IPS DF 6.9 (cell line): ENCODE measurements at regions not wholly inside any gene's neighbourhood (a gene's known extent, or its start where the extent isn't known, plus 50 kb on each side); places are given as distances from the start of the nearest gene placed in this dataset.

Experiments used
- DNase-seq: peaks from one replicate; pipeline ENCODE4 v3.0.0-alpha.2; 2013; ENCODE audit warnings: low read depth, low spot score
- H3K27ac ChIP-seq: one replicate; pipeline ENCODE4 v1.5.1; 2013; ENCODE audit warnings: low read length, control low read depth
- H3K27me3 ChIP-seq: 2 replicates; pipeline ENCODE4 v1.6.1; 2013; ENCODE audit warnings: mild to moderate bottlenecking, low read length; ENCODE audit not compliant: control insufficient read depth, insufficient read depth
- H3K36me3 ChIP-seq: 2 replicates; pipeline ENCODE4 v1.6.1; 2013; ENCODE audit warnings: low read length; ENCODE audit not compliant: control insufficient read depth, insufficient read depth
- H3K4me1 ChIP-seq: 2 replicates; pipeline ENCODE4 v1.6.1; 2013; ENCODE audit warnings: low read length; ENCODE audit not compliant: control insufficient read depth, insufficient read depth
- H3K4me3 ChIP-seq: 2 replicates; pipeline ENCODE4 v1.5.1; 2013; ENCODE audit warnings: mild to moderate bottlenecking, low read length
- H3K9me3 ChIP-seq: 2 replicates; pipeline ENCODE4 v1.6.1; 2013; ENCODE audit warnings: low read length, inconsistent platforms; ENCODE audit not compliant: control insufficient read depth, insufficient read depth
- WGBS: extraction: QIAGEN DNeasy Blood & Tissue Kit; methylation state at CpG from one replicate; pipeline ENCODE4 v1.1.7; 2013; ENCODE audit warnings: mixed read lengths, missing lambda C conversion rate; ENCODE audit not compliant: insufficient read length, insufficient coverage; 5-methylcytosine and 5-hydroxymethylcytosine counted together

DNA sequence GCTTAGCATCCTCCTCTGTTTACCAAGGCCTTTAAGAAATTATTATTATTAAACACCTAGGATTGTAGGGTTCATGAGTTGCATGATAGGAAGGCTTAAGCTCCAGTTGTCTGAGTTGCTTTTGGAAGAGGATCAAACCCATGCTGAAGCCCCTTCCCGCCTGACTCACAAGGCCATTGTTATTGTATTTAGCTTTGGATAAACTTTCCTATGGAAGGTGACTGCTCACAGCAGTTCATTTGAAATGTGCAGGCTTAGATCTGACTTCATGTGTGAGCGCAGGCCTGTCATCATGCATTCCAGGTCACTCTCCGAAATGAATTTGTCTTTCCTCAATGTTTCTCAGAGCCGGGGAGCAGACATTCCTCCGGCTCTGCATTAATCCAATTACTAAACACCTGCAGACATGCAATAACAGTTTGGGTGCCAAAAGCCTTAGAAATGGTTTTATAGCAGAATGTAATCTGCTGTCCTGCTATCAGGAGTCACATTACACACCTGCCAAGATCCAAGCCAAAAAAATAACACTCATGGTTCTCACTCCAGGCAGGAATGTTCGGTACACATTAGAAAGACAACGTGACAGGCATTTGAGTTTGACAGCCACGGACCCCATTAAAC, 119.9 kb downstream of the OSR1 start:
- no CpG with 5 or more reads among the region's 8 CpGs for WGBS
- H3K4me3 ChIP-seq: no peak overlapping the region
- DNase-seq: no peak
- no peaks in the 10 kb centered on the region for H3K4me1 ChIP-seq
- H3K9me3 ChIP-seq: no peaks in the 10 kb centered on the region
- H3K27me3 ChIP-seq: no peaks in the 10 kb centered on the region
- H3K36me3 ChIP-seq: no peaks in the 10 kb centered on the region
- H3K27ac ChIP-seq: no peak overlapping the region

DNA sequence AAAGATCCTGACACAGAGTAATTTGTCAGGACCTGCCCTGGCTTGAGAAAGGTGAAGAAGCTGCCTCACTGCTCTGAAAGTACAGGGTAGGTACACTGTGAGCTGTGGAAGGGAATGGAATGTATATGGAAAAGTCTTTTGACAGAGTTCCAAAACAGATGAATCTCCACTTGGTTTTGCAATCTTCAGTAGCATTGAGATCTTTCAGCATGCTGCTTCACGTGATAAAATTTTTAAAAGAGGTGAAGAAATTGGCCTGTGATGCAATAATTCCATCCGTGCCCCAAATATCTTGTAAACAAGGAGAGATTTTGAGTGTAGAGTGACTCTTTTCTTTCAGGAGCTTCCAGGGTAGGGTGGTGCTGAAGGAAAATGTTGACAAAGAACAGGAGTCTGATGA, 123.1 kb downstream of the OSR1 start:
- no peaks in the 10 kb centered on the region for H3K36me3 ChIP-seq
- H3K4me3 ChIP-seq: no peak overlapping the region
- no peaks in the 10 kb centered on the region for H3K27me3 ChIP-seq
- DNase-seq: no peak
- H3K4me1 ChIP-seq: no peaks in the 10 kb centered on the region
- H3K27ac ChIP-seq: no peak overlapping the region
- WGBS: no CpG with 5 or more reads among the region's 2 CpGs
- H3K9me3 ChIP-seq: no peaks in the 10 kb centered on the region

DNA sequence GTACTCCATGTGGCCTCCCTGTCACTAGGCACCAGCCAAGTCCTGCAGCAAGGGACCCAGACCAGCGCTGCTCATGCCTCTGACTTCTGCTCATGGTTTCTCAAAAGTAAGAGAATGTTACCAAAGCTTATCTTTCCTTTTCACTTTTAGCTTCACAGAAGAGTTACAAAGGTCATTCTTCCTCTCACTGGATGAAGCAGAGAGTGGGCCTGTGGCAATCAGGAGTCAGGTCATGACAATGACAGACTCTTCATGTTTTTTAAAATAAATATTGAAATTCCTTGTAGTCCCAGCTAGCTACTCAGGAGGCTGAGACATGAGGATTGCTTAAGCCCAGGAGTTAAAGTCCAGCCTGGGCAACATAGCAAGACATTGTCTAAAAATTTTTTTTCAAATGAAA, 126.1 kb downstream of the OSR1 start:
- WGBS: no CpG with 5 or more reads among the region's 1 CpG
- Histone ChIP-seq H3K27me3 (no peaks in the 10 kb centered on the region), H3K9me3 (no peaks in the 10 kb centered on the region), H3K27ac (no peak overlapping the region), H3K4me3 (no peak overlapping the region), H3K4me1 (peaks cover 3% of the 10 kb centered on the region; the same call in 1 of the 2 replicates), H3K36me3 (no peaks in the 10 kb centered on the region)
- DNase-seq: no peak

DNA sequence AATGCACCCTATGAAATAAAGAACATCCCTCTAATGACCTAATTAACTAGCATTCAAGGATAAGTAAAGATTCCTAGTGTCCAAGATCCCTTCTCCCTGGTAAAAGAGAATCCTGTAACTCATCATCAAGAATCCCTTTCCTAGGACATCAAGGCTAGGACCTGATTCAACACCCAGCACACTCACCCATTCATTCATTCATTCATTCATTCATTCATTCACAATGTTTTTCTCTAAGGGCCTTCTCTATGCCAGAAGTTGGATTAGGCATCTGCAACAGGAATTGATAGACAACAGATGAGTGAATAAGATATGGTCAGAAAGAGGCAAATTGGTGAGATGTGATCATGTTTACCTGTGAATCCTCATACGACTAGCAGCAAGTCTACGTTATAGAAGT, 126.8 kb downstream of the OSR1 start:
- H3K4me1 ChIP-seq: peaks cover 3% of the 10 kb centered on the region; the same call in 1 of the 2 replicates
- DNase-seq: no peak
- H3K4me3 ChIP-seq: no peak overlapping the region
- H3K27ac ChIP-seq: no peak overlapping the region
- no CpG with 5 or more reads among the region's 2 CpGs for WGBS
- no peaks in the 10 kb centered on the region for H3K27me3 ChIP-seq
- no peaks in the 10 kb centered on the region for H3K36me3 ChIP-seq
- no peaks in the 10 kb centered on the region for H3K9me3 ChIP-seq

DNA sequence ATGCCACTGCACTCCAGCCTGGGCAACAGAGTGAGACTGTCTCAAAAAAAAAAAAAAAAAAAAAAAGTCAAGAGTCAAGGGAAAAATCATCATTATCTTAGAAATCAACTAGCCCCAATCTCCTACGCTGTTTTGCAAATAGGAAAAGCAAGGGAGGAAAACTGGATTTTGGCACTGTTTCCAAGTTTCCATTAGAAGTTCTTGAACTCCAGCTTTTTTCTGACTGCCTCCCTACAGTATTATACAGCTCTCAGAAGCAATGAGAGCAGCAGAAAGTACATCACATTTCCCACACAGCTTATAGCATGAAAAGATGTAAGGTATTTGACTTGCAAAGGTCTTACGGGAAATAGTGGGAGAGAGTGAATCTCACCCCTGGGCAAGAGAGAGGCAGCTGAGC, 127.8 kb downstream of the OSR1 start:
- Histone ChIP-seq H3K36me3 (no peaks in the 10 kb centered on the region), H3K27ac (no peak overlapping the region), H3K27me3 (no peaks in the 10 kb centered on the region), H3K9me3 (no peaks in the 10 kb centered on the region), H3K4me1 (peaks cover 3% of the 10 kb centered on the region; the same call in 1 of the 2 replicates), H3K4me3 (no peak overlapping the region)
- no CpG with 5 or more reads among the region's 2 CpGs for WGBS
- no peak for DNase-seq

DNA sequence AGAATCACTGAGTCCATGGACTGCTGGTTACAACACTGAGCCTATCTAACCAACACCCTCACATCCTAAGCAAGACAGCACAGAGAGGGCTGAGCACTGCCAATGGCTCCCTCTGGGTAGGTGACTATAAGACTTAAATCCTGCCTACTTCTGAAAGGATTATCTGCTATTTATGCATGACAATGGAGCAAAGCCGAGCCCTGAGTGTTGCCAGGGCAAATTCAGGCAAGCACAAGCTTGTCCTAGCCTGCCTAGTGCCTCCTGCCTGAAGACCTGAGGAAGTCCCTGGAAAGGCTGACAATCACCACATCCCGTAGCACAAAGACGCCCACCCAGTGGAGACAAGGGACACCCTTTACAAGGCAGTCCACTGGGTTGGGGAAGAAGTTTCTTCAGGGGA, 129.7 kb downstream of the OSR1 start:
- Histone ChIP-seq H3K4me1 (peaks cover 3% of the 10 kb centered on the region; the same call in 1 of the 2 replicates), H3K9me3 (no peaks in the 10 kb centered on the region), H3K27ac (no peak overlapping the region), H3K36me3 (no peaks in the 10 kb centered on the region), H3K27me3 (no peaks in the 10 kb centered on the region), H3K4me3 (no peak overlapping the region)
- peak; percentile 11 for DNase-seq
- WGBS: no CpG with 5 or more reads among the region's 3 CpGs

DNA sequence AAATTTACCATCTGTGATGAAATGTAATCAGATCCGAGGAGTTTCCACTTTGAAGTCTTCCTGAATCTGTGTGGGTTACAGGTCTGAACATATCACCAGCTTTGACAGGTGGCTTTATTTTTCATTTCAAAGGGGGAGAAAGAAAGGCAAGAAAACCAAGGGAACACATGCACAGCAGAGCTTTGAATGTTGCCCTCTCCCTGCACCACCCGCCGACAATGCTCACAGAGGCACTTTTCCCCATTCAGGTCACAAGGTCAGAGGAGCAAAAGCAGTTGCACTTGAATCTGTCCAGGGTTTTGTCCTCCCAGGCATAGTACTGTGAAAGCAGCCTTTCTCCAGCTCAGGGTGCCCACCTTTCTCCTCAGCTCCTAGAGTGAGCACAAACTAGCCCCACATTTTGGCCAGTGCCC, 130.2 kb downstream of the OSR1 start:
- no peaks in the 10 kb centered on the region for H3K27me3 ChIP-seq
- H3K9me3 ChIP-seq: no peaks in the 10 kb centered on the region
- no CpG with 5 or more reads among the region's 3 CpGs for WGBS
- H3K27ac ChIP-seq: no peak overlapping the region
- peaks cover 3% of the 10 kb centered on the region; the same call in 1 of the 2 replicates for H3K4me1 ChIP-seq
- H3K36me3 ChIP-seq: no peaks in the 10 kb centered on the region
- no peak for DNase-seq
- no peak overlapping the region for H3K4me3 ChIP-seq

GRCh38 chr2:19226871-19227270, 131.6 kb downstream of the OSR1 start:
- Histone ChIP-seq H3K27me3 (no peaks in the 10 kb centered on the region), H3K27ac (no peak overlapping the region), H3K36me3 (no peaks in the 10 kb centered on the region), H3K4me3 (no peak overlapping the region), H3K4me1 (peaks cover 3% of the 10 kb centered on the region; the same call in 1 of the 2 replicates), H3K9me3 (no peaks in the 10 kb centered on the region)
- no CpG with 5 or more reads among the region's 4 CpGs for WGBS
- no peak for DNase-seq

DNA sequence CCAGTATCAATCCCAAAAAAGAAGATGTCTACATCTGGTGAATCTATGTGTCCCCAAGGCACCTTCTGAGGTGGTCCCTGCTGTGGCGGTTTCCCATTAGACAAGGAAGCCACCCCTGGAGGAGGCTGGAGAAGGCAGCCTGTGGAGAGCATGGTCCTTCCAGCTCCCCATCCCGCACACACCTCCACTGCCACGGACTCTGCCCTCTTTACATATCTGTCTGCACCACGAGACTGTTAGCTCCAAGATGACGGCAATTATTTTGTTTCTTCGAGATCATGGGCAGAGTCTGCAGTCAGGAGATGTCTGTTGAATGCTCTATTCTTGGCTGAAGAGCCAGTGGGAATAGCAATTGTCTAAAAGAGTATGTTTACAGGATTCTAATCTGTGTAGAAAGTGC, 132.0 kb downstream of the OSR1 start:
- H3K36me3 ChIP-seq: no peaks in the 10 kb centered on the region
- no peak overlapping the region for H3K27ac ChIP-seq
- H3K9me3 ChIP-seq: no peaks in the 10 kb centered on the region
- no peak for DNase-seq
- no CpG with 5 or more reads among the region's 6 CpGs for WGBS
- no peaks in the 10 kb centered on the region for H3K27me3 ChIP-seq
- peaks cover 3% of the 10 kb centered on the region; the same call in 1 of the 2 replicates for H3K4me1 ChIP-seq
- no peak overlapping the region for H3K4me3 ChIP-seq

GRCh38 chr2:19225931-19226330, 132.5 kb downstream of the OSR1 start:
- H3K27me3 ChIP-seq: no peaks in the 10 kb centered on the region
- no CpG with 5 or more reads among the region's 1 CpG for WGBS
- DNase-seq: no peak

GRCh38 chr2:19225126-19225525, 133.3 kb downstream of the OSR1 start:
- Histone ChIP-seq H3K36me3 (no peaks in the 10 kb centered on the region), H3K27ac (no peak overlapping the region), H3K27me3 (no peaks in the 10 kb centered on the region), H3K4me3 (no peak overlapping the region), H3K4me1 (peaks cover 3% of the 10 kb centered on the region; the same call in 1 of the 2 replicates), H3K9me3 (no peaks in the 10 kb centered on the region)
- DNase-seq: no peak

More at GRCh38 chr2:19225931-19226330, 132.5 kb downstream of the OSR1 start:
- Histone ChIP-seq H3K4me1 (peaks cover 3% of the 10 kb centered on the region; the same call in 1 of the 2 replicates), H3K27ac (no peak overlapping the region), H3K9me3 (no peaks in the 10 kb centered on the region), H3K36me3 (no peaks in the 10 kb centered on the region), H3K4me3 (no peak overlapping the region)
